ENCODE measurements at regions not wholly inside any gene's neighbourhood (a gene's known extent, or its start where the extent isn't known, plus 50 kb on each side); places are given as distances from the start of the nearest gene placed in this dataset.

DNA sequence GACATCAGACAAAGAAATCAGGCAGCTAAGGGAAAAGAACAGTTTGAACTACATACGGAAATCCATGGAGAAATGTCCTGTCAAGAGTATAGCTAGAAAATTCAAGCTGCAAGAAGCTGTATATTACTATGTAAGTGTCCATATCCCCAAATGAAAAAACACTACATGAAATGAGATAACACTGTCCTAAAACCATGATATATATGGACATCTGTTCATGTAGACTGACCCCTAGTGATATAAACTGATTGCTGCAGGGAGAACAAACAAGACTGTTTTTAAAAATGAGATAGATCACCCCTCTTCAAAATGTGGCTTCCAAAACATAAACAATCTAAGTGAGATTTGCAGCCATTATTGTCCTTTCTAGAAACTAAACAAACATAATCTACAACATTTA, 985.6 kb downstream of the EPHA3 start:
- Histone ChIP-seq H3K79me1 (ENCODE audit: low read depth, low read length) (no peaks in the 10 kb centered on the region), H4K5ac (ENCODE audit: insufficient read length, low read depth, low read length) (no peak overlapping the region), H3K4me2 (ENCODE audit: insufficient read depth in 1 of 2, low read depth in 2 of 2, low read length in 2 of 2) (no peak overlapping the region), H3K4me3 (ENCODE audit: extremely low read depth in 1 of 4, insufficient read depth in 2 of 4, low read depth in 3 of 4, low read length in 4 of 4) (no peak overlapping the region), H4K20me1 (replicated peaks in 1 of 2; ENCODE audit: control insufficient read depth in 1 of 2, insufficient read depth in 2 of 2, low read length in 2 of 2) (no peaks in the 10 kb centered on the region), H3K14ac (ENCODE audit: insufficient read length) (no peak overlapping the region), H3K9ac (replicated peaks in 1 of 4; ENCODE audit: extremely low read depth in 1 of 4, low read depth in 3 of 4, low read length in 3 of 4) (no peak overlapping the region), H2AFZ (ENCODE audit: low read length) (no peak overlapping the region), H4K8ac (ENCODE audit: extremely low read depth, insufficient read depth, low read length) (no peak overlapping the region), H3K4me1 (replicated peaks in 1 of 4; ENCODE audit: control insufficient read depth in 3 of 4, insufficient read depth in 4 of 4, low read length in 3 of 4) (peaks cover 0 to 3% (median 0%) of the 10 kb centered on the region in 4 experiments; a peak in 1 of 7 replicates), H2BK120ac (replicated peaks; ENCODE audit: low read depth, low read length) (no peak overlapping the region), H3K79me2 (ENCODE audit: control insufficient read depth in 1 of 2, insufficient read depth in 2 of 2, low read length in 2 of 2) (no peaks in the 10 kb centered on the region), H2BK12ac (ENCODE audit: low read depth, low read length) (no peak overlapping the region), H2AK5ac (ENCODE audit: low read depth, low read length) (no peak overlapping the region), H2BK5ac (ENCODE audit: low read depth, low read length) (no peak overlapping the region), H3K27me3 (replicated peaks in 1 of 4; ENCODE audit: control insufficient read depth in 3 of 4, extremely low read depth in 1 of 4, insufficient read depth in 3 of 4, low read length in 3 of 4) (no peaks in the 10 kb centered on the region), H3K36me3 (ENCODE audit: control insufficient read depth in 2 of 4, insufficient read depth in 4 of 4, low read length in 3 of 4) (no peaks in the 10 kb centered on the region), H3K56ac (replicated peaks; ENCODE audit: insufficient read length, low read depth, low read length) (no peak overlapping the region), H3K4ac (replicated peaks; ENCODE audit: insufficient read length, low read depth, low read length) (no peak overlapping the region), H3K23ac (ENCODE audit: insufficient read length) (no peak overlapping the region), H3K23me2 (ENCODE audit: low read depth, low read length) (no peaks in the 10 kb centered on the region), H3K18ac (ENCODE audit: extremely low read depth, low read length) (no peak overlapping the region), H2BK20ac (ENCODE audit: low read length) (no peak overlapping the region), H3K9me3 (ENCODE audit: insufficient read depth in 2 of 2, low read depth in 1 of 2, low read length in 1 of 2) (no peaks in the 10 kb centered on the region), H4K91ac (replicated peaks; ENCODE audit: insufficient read length, low read length) (no peak overlapping the region), H3K27ac (ENCODE audit: low read depth, low read length) (no peak overlapping the region), H2BK15ac (ENCODE audit: low read length) (no peak overlapping the region)
- FAIRE-seq = peak; percentile 13
- no peak for DNase-seq (ENCODE audit: low read depth in 1 of 2, low spot score in 2 of 2)
- 82% methylated on average over 1 of the region's 1 CpG; no CpG with 5 or more reads in 1 of the 2 experiments for WGBS, 2 experiments (ENCODE audit: extremely low coverage in 1 of 2, insufficient coverage in 1 of 2, insufficient read length in 1 of 2, insufficient replicate concordance in 2 of 2, low coverage in 1 of 2, low lambda C conversion rate in 2 of 2, missing lambda C conversion rate in 1 of 2)
- TF ChIP-seq KDM4A (IDR thresholded peaks at IDR 0.05; ENCODE audit: low read depth, low read length, severe bottlenecking) (no peak), CTBP2 (IDR thresholded peaks at IDR 0.05; ENCODE audit: borderline replicate concordance, insufficient read depth, insufficient read length, low read length) (no peak), PHF8 (conservative IDR thresholded peaks at IDR 0.05; ENCODE audit: low read depth, low read length) (no peak), HDAC6 (IDR thresholded peaks at IDR 0.05; ENCODE audit: low read depth, low read length) (no peak), CTCF (IDR thresholded peaks at IDR 0.05; ENCODE audit: control extremely low read depth in 1 of 3, insufficient read depth in 1 of 3, low read depth in 1 of 3, low read length in 3 of 3) (peak in 2 of 3 experiments; percentile 5 to 44; a peak in 2 of 4 replicates), RAD21 (IDR thresholded peaks at IDR 0.05 in 1 of 2, conservative IDR thresholded peaks at IDR 0.05 in 1 of 2; ENCODE audit: low read depth in 2 of 2, low read length in 2 of 2) (peak; percentile 50 to 55), ATF3 (IDR thresholded peaks at IDR 0.05; ENCODE audit: insufficient read depth, low read depth, low read length) (no peak)
- TF ChIP-seq, protein P1, sequence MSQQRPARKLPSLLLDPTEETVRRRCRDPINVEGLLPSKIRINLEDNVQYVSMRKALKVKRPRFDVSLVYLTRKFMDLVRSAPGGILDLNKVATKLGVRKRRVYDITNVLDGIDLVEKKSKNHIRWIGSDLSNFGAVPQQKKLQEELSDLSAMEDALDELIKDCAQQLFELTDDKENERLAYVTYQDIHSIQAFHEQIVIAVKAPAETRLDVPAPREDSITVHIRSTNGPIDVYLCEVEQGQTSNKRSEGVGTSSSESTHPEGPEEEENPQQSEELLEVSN (IDR thresholded peaks at IDR 0.05) = no peak
- ChIA-PET POLR2A (ENCODE audit: partially characterized antibody) (interaction anchor here (0.6 kb wide), 1 partner anchor 928 kb away, joined by 3 read pairs; no protein-coding TSS in a partner anchor), CTCF (ENCODE audit: partially characterized antibody) (interaction anchor here (0.5 to 2.4 kb wide), 19 partner anchors 10 to 1644 kb away, joined by 3 to 19 read pairs (median 4); no protein-coding TSS in a partner anchor)

All from H1 (cell line).